ENCODE measurements at regions not wholly inside any gene's neighbourhood (a gene's known extent, or its start where the extent isn't known, plus 50 kb on each side); places are given as distances from the start of the nearest gene placed in this dataset.

- no peak for DNase-seq
Measured at GRCh38 chr7:41207141-41207540, 495.7 kb downstream of the INHBA start.

- DNase-seq: no peak
Measured at GRCh38 chr7:41206267-41206666, 496.6 kb downstream of the INHBA start.

GRCh38 chr7:41205600-41205999 is 497.3 kb downstream of the INHBA start:
- DNase-seq: no peak

- DNase-seq: no peak
Measured at GRCh38 chr7:41203542-41203941, 499.3 kb downstream of the INHBA start.

- no peak for DNase-seq
Measured at GRCh38 chr7:41201021-41201420, 501.9 kb downstream of the INHBA start.

GRCh38 chr7:41199136-41199535 is 503.8 kb downstream of the INHBA start:
- DNase-seq: no peak

GRCh38 chr7:41198502-41198901 is 504.4 kb downstream of the INHBA start:
- DNase-seq: no peak

GRCh38 chr7:41197769-41198168 is 505.1 kb downstream of the INHBA start:
- DNase-seq: no peak

GRCh38 chr7:41193738-41194282 is 509.1 kb downstream of the INHBA start:
- DNase-seq: no peak

GRCh38 chr7:41190581-41190980 is 512.3 kb downstream of the INHBA start:
- DNase-seq: no peak

- no peak for DNase-seq
Measured at GRCh38 chr7:41189866-41190265, 513.0 kb downstream of the INHBA start.

- no peak for DNase-seq
Measured at GRCh38 chr7:41188163-41189130, 514.4 kb downstream of the INHBA start.

- no peak for DNase-seq
Measured at GRCh38 chr7:41187322-41187721, 515.6 kb downstream of the INHBA start.

GRCh38 chr7:41185851-41186250 is 517.0 kb downstream of the INHBA start:
- DNase-seq: no peak

- DNase-seq: no peak
Measured at GRCh38 chr7:41183741-41184140, 519.1 kb downstream of the INHBA start.

- no peak for DNase-seq
Measured at GRCh38 chr7:41182782-41183181, 520.1 kb downstream of the INHBA start.

GRCh38 chr7:41175435-41175834 is 527.5 kb downstream of the INHBA start:
- DNase-seq: no peak

GRCh38 chr7:41174521-41174920 is 528.4 kb downstream of the INHBA start:
- DNase-seq: no peak

- no peak for DNase-seq
Measured at GRCh38 chr7:41170466-41170865, 532.4 kb downstream of the INHBA start.

GRCh38 chr7:41169317-41169716 is 533.6 kb downstream of the INHBA start:
- DNase-seq: no peak

- no peak for DNase-seq
Measured at GRCh38 chr7:41167836-41168235, 535.1 kb downstream of the INHBA start.

GRCh38 chr7:41164440-41164839 is 538.5 kb downstream of the INHBA start:
- DNase-seq: no peak

- DNase-seq: no peak
Measured at GRCh38 chr7:41163991-41164390, 538.9 kb downstream of the INHBA start.

- no peak for DNase-seq
Measured at GRCh38 chr7:41162612-41163011, 540.3 kb downstream of the INHBA start.
